GM21825 (cell line): ENCODE measurements at regions not wholly inside any gene's neighbourhood (a gene's known extent, or its start where the extent isn't known, plus 50 kb on each side); places are given as distances from the start of the nearest gene placed in this dataset.

Experiments
- ATAC-seq: cut with Tn5 transposase; IDR thresholded peaks from one replicate; pipeline ENCODE4 v1.9.1; 2021; ENCODE audit warnings: mild to moderate bottlenecking, moderate library complexity; ENCODE audit not compliant: unreplicated experiment

DNA sequence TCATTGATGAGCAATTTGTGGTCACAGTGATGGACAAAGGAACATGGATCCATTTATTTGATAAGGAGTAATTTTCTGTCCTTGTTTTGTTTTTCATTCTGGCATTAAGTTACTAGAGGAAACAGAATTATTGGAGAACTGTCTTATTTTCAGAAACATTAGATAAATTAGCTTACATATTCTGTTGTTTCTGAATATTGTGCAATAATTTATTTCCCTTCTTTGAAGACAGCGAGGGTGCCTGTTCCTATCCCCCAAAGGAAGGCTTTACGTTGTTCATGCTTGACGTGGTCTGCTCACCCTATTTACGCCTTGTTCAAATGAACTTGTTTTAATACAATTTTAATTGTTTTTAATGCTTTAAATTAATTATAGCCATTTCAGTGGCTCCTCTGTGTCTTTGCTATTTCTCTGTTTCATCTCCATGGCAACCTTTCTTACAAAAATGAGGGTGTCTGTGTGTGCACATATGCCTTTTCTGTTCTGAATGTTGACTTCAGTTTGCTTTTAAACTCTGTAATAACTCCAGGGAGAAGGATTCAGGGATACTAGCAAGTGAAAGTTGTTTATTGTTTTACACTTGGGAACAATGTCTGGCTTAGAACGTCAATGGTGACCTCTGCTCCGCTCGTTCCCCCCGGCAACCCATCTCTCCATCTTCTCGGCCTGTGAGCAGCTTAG lies 138.3 kb upstream of the PLET1 start:
- ATAC-seq = no peak

DNA sequence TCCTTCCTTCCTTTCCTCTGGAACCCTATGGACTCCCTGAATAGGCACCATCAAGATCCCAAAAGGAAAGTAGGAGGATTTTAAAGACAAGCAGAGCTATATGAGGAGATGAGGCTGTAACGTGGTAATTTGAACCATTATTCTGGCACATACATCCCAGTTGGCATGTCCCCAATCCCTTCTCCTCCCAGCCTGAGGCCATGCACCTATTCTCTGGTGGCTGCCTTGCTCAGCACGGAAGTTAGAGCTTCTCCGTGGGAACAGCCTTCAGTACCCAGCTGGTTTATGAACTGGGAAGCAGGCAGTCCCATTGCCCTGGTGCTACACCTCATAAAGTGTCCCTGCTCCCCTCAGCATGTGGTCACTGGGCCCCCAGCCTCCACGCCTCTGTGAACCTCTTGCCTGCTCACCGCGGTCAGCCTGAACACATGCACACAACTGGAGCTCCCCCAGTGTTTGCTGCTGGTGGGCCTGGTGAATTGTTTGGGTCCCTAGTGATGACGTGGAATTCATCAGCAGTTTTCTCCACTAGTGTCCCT lies 139.9 kb upstream of the PLET1 start:
- ATAC-seq = no peak

DNA sequence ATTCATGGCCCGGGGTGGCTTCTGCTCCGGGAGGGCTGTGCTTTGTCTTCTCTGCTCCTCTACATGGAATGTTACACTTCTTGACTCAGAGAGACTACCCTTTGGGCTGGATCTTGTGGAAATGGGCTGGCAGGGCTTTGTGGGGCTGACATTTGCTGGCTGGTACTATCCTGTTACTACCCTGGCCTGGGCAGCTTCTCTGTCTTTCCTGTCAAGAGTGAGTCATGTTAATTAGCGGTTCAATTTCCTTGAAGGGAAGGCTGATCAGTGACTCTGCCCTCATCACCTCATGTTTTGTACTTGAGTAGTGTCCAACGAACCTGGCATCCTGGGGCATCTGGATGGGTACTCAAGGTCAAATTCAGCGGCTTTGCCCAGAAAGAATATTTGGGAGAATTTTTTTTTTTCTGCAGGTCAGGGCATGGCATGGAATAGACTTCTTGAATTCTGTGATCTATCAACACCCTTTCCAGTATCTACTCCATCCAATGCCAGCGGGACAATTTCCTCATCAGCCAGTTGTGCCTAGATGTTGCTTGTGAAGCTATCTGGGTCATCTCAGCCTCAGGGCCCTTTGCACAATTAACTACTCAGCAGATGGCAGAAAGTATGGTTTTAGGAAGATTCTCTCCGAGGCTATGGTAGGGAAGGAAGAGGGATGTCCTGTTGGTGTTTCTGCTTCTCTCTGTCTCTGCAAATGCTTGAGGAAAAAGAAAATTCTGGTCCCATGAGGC lies 140.5 kb upstream of the PLET1 start:
- ATAC-seq = no peak

GRCh38 chr11:112403432-112403831 lies 142.8 kb upstream of the PLET1 start:
- no peak for ATAC-seq

GRCh38 chr11:112404112-112404511 lies 143.5 kb upstream of the PLET1 start:
- ATAC-seq = no peak

DNA sequence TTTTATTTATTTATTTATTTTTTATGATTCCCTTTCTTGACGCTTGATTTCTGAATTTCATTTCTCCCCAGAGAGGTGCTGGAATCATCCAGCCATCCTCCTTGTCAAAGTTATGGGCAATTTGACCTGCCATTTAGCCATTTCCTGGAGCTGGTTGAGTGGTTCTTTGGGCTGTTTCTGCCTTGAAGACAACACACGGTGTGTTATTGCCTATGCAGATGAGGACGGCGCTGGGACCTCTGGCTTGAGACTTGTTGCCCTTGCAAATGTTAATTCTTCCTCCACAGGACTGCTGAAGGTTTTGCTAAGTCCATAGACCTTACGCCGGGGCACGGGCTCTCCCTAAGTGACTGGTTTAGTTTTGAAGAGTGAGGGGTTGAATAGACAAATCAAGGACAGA lies 147.9 kb upstream of the PLET1 start:
- no peak for ATAC-seq

DNA sequence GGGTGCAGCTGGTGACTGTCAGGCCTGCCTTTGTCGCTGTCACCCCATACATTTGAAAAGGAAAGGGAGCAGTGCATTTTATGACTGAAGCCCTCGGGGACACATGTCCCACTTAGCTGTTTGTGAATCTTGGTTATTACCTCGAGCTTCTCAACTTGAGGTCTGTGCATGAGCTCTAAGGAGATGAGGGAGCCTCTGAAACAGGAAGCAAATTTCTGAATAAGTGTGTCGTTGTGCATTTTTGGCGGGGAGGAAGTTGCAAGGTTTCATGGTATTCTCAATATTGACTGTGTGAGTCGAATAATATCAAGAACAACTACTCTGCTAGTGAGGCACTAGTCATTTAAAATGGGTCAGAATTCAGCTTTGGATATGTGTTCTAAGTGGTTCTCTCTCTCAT lies 149.7 kb upstream of the PLET1 start:
- ATAC-seq = no peak

GRCh38 chr11:112412383-112412782 lies 151.7 kb upstream of the PLET1 start:
- ATAC-seq = no peak

- ATAC-seq = no peak
Observed at GRCh38 chr11:112417339-112417738, 156.7 kb upstream of the PLET1 start.

GRCh38 chr11:112418438-112418837 lies 157.8 kb upstream of the PLET1 start:
- ATAC-seq = no peak

- no peak for ATAC-seq
Observed at GRCh38 chr11:112421879-112422278, 161.2 kb upstream of the PLET1 start.

GRCh38 chr11:112425121-112425520 lies 164.5 kb upstream of the PLET1 start:
- no peak for ATAC-seq

- no peak for ATAC-seq
Observed at GRCh38 chr11:112437096-112437495, 176.4 kb upstream of the PLET1 start.

GRCh38 chr11:112439614-112440013 lies 179.0 kb upstream of the PLET1 start:
- no peak for ATAC-seq

GRCh38 chr11:112440518-112440917 lies 179.9 kb upstream of the PLET1 start:
- no peak for ATAC-seq

DNA sequence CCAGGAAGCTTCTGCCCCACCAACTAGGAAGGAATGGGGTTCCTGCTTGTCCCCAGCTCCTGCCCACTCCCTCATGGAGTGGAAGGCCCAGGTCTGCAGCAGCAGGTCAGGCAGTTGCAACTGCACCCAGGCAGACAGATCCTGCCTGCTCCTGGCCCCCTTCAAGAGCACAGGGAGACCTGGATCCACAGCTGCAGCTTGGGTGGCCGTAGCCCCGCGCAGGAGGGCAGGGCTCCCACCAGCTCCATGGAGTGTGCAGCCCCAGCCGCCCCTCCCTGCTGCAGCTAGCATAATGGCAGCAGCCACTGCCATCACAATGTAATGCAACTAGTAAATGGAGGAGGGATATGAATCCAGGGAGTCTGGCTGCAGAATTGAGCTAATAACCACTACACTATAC lies 187.5 kb upstream of the PLET1 start:
- no peak for ATAC-seq

DNA sequence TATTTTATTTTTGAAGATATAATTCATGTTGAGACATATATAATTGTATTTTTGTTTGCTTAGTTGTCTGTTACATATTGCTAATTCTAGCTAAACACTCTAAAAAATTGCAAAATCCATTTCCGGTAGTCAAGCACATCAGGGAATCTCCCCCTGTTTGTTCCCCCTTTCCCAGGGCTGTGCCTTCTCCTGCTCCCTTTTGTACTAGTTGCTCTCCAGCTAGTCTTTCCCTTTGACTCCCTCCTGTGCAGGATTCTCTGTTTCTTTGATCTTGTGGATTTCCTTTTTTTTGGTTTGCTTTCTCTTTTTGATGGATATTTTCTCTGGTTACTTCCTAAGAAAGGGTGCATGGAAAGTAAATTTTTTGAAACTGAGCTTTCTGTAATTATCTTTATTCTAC lies 188.1 kb upstream of the PLET1 start:
- ATAC-seq = no peak

- ATAC-seq = no peak
Observed at GRCh38 chr11:112451250-112451649, 190.6 kb upstream of the PLET1 start.

GRCh38 chr11:112453601-112454577 lies 193.2 kb upstream of the PLET1 start:
- ATAC-seq = no peak

GRCh38 chr11:112454841-112455240 lies 194.2 kb upstream of the PLET1 start:
- no peak for ATAC-seq

DNA sequence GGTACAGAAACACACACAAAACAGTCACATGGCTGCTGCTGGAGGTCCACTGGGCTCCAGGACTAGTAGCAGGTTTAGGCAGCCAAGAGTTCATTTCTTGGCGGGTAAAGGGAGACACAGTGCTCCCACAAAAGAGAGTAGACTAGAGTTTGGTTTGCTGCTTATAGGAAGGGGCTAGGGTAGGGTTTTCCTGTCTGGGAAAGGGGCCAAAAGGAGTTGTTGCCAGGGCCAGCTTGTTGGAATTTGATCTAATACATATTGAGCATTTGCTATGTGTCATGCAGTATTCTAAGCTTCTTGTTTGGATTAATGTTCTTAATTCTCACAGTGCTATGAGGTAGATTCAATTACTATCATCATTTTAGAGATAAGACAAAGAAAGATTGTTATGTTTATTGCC lies 195.1 kb upstream of the PLET1 start:
- no peak for ATAC-seq
